Muscle of back (tissue), 3 donors: ENCODE measurements at regions not wholly inside any gene's neighbourhood (a gene's known extent, or its start where the extent isn't known, plus 50 kb on each side); places are given as distances from the start of the nearest gene placed in this dataset.

Experiments used
- DNase-seq, 3 donors: peaks; one replicate each; pipeline versions ENCODE4 v3.0.0 to v3.0.0-alpha.2; 2013

DNA sequence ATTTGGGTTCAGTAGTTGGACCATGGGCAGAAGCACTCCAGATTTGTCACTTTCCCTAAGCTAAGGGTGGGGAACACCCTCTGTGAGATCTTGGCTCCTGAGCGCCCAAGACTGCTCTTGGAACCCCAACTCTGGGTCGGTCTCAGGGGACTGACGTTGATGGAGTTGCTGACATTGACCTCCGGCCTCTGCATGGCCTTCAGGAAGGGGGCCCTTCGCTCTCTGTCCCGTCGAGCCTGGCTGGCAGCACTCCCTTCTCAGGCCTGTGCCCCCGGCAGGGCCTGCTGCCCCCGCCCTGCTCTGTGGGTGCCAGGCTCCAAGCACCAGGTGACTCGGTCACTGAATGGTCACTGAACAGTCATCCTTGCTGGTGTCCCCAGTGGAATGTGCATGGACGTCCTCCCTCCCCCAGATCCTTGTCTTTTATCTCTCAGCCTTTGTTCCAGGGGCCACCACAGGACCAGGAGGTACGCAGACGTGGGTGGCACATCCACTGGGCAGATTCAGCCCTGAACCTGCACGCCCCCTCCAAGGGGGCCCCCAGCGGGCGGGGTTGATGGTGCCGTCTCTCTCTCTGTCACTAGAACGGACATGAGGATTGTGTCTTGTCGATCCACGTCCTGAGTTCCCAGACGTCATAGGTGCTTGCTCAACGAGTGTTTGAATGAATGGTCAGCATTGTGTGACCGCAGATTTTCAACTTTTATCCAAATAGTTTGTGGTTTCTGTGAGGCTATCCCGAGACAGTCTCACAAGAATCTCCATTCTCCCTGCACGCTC, 314.5 kb downstream of the SEC14L1 start:
- DNase-seq, result no peak

DNA sequence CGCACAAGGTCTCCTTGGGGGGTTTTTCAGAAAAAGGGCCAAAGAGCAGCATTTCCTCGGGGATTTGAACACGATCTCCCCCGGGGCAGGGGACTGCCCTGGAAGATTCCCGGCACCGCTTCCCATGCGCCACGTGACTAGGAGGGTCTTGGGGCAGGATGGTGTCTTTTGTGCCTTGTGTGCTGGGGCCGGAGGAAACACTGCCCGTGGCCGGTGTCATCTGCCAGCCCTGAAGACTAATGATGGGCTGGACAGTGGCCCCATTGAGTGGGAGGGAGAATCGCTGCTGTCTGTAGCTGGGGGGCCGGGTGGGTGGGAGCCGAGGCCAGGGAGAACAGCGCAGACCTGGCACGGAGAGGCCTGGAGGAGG, 315.1 kb downstream of the SEC14L1 start:
- no peak for DNase-seq

DNA sequence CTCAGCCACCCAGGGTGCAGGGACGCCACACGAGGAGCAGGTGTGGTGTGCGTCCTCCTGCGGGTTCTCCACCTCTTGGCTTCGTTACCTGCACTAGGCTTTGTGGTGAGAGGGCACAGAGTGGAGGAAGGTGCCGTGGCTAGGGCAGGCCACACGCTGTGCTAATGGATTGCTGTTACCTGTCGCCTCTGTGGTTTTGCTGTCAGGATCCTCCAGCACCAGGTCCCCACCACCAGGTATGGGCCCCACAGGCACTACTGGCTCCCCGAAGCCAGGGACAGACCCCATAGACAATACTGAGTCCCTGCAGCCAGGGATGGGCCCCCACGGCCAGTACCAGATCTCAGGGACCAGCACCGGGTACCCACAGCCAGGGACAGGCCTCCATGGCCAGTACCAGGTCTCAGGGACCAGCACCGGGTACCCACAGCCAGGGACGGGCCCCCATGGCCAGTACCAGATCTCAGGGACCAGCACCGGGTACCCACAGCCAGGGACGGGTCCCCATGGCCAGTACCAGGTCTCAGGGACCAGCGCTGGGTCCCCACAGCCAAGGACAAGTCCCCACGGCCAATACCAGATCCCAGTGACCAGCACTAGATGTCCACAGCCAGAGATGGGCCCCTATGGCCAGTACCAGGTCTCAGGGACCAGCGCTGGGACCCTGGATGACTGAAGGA, 315.6 kb downstream of the SEC14L1 start:
- no peak for DNase-seq

DNA sequence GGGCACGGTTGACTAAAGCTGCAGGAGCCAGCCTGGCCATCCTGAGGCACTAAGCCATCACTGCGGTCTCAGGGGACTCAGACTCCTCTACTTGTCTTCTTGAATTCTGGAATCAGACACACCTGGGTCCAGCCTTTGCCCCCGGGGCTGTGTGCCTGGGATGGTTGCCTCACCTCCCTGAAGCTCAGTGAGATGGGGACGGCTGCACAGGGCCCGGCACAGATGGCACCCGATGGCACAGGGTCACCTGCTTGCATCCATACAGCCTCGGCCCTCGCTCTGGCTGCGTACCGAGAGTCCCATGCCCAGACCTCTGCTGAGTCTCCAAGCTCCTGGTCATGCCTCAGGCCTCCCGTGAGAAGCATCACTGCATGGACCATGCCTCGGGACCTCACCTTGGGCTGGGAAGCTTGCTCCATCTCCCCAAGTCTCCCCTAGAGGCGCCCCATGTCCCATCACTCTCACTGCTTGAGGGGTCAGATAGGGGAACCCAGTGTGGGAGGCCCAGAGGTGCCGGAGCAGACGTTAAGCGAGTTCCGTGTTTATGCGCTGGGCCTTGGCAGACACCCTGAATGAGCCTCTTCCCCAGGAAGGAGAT, 316.3 kb downstream of the SEC14L1 start:
- no peak for DNase-seq

DNA sequence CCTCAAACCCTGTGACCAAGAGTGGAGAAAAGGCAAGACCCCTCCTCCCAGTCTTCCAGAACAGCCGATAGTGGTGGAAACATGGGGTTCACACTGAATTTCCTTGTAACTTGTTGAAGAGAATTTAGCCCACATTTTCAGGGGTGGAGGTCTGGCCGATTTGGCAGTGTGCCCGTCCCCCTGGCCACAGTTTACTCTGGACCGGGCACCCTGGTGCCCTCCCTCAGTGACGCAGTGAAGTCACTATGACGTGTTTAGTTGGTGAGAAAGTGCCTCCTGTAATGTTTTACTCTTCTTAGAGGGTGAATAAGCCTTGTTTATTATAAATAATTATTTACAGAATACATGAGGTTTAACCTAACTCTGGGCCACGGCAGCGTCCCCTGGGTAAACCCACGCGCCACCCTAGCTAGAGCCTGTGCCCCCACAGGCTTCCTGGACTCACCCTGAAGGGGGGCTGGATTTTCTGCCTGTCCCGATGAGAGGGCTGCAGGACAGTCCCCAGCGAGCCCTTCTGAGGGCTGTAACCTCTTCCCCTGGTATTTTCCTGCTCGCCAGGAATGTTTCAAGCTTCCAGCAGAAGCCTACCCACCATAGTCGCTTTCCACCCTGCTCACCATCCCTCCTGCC, 316.9 kb downstream of the SEC14L1 start:
- no peak for DNase-seq

DNA sequence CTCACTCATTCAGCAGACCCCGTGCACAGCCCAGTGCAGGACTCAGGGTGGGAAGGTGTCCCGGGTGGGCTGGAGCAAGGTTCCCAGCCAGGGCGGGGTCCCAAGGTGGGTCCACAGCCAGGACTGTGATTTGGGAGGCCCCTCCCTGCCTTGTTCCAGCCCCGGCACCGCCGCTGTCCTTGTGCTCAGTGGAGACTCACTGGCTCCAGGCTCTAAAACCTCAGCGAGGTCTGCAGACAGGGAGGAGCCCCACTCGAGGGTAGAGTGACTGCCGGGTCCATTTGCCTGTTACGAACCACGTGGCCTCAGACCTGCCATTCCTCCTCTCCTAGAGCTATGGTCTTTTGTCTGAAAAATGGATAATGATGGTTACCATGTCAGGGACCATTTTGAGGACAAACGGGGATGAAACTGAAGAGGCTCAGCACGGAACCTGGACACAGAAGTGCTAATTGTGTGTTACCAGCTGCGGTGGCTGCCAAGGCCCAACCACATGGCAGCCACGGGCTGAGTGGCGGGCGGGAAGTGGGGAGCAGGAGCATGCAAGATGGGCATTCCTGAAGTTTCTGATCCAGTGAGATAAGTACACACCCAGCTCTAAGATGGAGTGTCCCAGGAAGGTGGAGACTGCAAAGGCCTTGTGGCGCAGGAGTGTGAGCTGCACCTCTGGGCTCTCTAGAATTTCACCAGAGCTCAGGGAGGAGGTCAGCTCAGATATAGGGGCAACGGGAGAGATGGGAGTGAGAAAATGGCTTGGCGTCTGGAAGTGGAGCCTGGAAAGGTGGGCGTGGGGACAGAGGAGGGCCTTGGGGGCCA, 317.6 kb downstream of the SEC14L1 start:
- no peak for DNase-seq

DNA sequence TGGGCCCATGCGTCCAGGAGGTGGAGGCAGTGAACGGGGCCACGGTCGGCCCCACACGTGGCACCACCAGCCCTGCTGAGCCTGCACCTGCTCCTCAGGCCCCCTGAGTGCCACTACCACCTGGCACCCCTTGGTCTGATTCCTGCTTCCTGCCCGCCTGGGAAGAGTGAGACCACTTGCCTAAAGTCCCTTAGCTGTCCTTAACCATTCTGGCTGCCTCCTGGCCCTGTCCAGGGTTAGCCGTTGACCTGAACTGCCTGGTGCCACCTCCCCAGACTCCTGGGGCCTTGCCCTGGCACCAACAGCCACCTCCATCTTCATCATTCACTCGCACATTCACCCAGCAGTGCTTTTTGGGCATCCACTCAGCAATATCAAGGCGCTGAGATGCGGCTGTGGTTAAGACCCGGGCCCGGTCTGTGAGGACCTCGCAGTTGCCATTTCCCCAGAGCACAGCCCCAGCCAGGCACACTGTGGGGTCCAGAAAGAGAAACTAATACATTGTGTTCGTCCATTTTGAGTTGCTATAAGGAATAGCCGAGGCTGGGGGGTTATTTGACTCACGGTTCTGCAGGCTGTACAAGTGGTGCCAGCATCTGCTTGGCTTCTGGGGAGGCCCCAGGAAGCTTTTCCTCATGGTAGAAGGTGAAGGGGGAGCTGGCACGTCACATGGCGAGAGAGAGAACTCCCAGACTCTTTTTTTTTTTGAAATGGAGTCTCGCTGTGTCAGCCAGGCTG, 318.4 kb downstream of the SEC14L1 start:
- DNase-seq, result no peak

DNA sequence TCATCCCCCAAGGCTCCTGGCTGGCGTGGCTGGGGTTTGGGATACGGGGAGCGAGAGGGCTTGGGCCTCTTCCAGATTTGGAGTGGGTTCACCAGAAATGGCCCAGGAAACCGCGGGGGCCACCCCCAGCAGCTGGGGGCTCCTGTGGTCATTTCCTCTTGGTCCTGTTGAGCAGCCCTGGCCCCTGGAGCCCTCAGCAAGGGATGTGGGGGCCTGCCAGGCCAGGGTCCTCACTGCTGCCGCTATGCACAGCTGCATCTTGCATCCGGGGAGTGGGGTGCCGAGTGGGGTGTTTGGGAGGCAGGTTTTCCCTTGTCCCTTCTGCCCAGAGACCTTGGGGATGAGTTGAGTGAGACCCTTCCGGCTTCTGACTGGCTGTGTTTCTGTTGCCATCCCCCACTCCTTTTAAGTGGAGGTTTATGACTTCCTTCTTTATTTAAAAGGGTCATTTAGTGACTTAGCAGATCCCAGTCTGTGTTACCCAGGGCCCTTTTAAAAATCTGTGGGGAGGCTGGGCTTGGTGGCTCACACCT, 319.8 kb downstream of the SEC14L1 start:
- DNase-seq, result no peak

DNA sequence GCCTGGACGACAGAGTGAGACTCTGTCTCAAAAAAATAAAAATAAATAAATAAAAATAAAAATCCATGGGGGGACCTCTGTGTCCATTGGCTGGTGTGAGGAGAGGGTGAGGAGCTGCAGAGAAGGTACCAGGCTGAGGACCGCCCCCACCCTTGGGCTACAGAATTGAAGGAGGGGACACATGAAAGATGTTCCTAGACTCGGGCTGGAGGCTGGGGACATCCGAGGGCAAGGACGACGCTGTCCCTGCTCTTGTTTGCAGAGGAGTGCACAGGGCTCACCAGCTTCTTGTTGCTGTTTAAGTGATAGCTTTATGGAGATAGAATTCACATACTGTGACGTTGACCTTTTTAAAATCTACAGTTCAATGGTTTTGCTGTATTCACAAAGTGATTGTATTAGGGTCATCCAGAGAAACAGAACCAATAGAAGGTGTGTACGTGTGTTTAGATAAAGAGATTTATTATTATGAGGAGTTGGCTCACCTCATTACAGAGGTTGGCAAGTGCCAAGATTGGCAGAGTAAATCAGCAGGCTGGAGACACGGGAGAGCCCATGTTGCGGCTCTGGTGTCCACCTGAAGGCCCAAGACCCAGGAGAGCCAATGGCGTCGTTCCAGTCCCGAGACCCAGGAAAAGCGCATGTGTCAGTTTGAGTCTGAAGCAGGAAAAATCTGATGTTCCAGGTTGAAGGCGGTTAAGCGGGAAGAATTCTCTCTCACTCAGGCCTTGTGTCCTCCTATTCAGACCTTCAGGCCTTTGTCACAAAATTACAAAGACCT, 320.7 kb downstream of the SEC14L1 start:
- no peak for DNase-seq

DNA sequence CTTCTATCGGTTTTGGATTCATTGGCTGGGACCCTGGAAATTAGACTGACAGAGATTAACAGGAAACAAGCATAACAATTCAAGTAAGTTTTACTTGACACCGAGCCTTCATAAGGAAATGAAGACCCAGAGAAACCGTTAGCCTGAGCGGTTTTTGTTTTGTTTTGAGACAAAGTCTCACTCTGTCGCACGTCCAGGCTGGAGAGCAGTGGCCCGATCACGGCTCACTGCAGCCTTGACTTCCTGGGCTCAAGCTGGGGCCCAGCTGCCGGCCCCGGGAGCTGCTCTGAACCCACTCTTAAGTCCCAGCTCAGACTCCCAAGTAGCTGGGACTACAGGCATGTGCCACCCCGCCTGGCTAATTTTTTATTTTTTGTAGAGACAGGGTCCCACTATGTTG, 321.3 kb downstream of the SEC14L1 start:
- DNase-seq, result no peak

DNA sequence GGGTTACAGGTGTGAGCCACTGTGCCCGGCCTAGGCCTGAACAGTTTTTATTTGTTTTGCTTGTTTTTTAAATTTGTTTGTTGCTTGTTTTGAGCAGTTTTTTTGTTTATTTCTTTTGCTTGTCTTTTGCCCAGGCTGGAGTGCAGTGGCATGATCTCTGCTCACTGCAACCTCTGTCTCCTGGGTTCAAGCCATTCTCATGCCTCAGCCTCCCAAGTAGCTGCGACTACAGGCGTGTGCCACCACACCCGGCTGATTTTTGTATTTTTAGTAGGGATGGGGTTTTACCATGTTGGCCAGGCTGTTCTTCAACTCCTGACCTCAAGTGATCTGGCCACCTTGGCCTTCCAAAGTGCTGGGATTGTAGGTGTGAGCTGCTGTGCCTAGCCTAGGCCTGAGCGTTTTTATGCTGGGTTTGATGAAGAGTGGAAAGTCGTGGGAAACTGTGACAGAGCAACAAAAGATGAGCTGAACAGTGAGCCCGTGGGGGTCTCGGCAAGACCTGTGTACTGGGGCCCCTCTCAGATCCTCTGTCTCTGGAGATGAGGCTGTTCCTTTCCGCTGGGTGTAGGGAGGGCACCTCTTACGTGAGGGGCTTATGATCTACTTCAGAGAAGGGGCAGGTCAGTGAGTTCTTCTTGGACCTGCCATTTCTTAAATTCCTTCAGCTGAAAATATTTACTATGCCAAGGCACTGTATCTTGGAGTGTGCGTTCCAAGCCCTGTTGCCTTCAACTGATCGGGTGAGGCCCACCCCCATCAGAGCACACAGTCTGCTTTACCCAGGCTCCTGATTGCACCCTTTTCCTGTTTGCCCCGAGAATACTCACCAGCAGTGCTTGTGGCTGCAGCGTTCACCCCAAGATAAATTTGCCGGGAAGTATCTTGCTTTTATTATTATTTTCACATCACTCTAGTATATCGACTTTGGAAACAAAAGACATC, 322.1 kb downstream of the SEC14L1 start:
- no peak for DNase-seq

DNA sequence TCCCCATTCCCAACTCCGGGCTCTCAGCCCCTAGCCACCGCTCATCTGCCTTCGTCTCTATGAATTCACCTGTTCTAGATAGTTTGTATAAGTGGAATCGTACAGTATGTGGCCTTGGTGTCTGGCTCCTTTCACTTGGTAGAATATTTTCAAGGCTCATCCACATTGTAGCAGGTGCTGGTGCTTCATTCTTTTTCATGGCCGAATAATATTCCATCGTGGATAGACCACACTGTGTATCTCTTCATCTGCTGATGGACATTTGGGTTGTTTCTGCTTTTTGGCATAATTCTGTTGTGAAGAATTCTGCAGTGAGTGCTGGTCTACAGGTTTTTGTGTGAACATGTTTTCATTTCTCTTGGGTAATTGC, 324.2 kb downstream of the SEC14L1 start:
- DNase-seq, result no peak

DNA sequence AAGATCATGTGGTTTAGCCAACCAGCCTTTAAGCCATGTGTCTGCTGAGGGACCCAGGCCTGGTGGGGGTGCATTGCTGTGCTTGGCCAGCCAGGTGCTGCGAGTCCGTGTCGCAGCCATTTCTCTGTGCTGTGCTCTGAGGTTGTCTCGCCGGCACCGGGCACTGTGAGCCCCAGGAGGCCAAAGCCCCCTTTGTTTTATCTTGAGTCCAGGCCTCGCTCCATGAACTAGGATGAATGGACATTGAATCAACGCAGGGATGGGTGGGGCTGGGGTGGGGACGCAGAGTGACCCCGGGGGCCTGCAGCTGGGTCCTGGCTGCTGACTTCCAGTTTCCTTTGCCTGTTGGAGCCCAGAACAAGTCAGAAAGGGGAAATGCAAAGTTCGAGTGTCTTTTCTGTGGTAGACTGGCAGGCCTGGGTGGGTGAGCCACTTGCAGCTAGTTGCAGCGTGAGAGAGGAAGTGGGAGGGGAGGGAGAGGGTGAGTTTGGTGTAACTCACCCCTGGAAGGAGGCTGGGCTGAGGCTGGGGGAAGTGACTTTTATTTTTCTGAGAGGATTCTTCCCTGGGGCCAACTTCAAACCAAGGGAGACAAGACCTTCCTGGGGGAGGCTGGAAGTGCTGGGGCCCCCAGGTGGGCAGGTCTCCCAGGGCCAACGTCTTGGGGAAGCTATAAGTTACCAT, 324.7 kb downstream of the SEC14L1 start:
- peak in 1 of 3 donors; percentile 70 for DNase-seq

DNA sequence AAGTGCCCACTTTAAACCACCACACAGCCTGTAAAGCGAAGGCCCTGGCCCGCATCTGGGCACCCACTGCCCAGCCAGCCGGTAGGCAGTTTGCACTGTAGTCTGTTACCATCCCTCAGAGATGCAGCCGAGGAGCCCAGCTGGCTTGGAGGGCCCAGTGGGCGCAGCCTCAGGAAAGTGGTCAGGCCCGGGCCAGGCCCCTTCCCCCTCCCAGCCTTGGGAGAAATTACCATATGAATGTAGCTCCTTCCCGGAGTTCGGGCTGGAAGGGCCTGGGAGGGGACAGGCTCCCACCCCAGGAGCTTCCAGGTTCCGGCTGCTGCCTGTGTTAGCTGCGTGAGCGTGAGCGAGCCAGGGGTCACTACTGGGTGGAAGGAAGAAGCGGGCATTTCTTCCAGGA, 325.4 kb downstream of the SEC14L1 start:
- DNase-seq, result peak in 1 of 3 donors; percentile 73

DNA sequence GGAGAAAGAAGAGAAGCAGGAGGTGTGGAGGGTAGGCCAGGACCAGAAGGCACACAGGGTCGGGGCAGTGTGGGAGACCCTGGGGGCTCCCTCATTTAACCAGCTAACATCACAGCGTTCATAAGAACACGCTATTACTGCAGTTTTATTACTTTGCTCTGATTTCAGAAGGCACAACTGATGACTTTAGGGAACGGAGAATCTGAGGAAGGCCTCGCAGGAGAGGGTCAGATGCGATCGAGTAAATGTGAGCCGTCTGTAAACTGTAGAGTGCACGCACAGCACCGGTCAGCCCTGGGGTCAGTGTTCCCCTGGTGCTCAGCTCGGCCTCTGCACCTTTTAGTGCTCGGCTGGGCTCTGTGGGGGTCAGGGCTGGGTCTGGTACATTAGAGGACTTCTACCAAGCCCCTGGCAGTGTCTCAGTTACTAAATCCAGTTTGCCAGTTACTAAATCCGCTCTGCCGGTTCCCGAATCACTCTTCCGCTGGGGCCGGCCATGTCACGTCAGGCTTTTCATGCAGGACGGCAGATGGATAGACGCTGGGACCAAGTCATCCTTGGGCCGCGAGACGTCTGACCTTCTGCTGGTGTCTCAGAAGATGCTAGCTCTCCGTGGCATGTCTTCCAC, 325.9 kb downstream of the SEC14L1 start:
- DNase-seq, result no peak

DNA sequence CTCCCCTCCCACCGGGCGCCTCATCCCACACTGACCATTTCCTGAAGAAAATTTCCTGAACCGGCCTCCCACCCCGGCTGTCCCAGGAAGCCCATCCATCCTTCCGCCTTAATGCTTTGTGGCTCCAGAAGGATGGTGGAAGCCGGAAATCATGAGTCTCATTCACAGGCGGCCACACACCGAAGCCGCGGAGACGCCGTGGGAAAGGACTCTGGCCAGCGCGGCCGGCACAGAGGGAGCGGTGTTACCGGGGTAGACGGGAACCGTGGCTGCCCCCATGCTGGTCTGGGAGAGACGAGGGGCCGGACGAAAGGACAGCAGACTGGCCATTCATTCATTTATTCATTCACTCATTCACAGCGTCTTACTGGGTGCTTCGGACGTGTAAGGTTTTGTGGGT, 326.8 kb downstream of the SEC14L1 start:
- DNase-seq, result no peak

DNA sequence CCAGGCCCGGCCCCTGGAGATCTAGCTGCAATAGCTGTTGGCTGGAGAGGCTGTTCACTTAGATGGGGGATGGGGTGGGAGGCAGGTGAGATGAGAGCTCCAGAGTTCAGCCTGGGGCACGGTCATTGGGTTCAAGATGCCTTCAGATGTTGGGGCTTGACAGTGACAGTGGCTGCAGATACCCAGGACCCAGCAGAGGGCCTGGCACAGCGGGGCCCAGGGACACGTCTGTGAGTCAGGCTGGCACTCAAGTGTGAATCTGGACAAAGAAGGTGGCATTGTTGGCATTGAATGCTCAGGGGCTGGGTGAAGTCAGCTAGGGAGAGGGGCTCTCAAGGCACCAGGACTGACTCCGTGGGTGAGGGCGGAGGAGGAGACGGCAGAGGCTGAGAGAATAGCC, 328.1 kb downstream of the SEC14L1 start:
- DNase-seq, result no peak

DNA sequence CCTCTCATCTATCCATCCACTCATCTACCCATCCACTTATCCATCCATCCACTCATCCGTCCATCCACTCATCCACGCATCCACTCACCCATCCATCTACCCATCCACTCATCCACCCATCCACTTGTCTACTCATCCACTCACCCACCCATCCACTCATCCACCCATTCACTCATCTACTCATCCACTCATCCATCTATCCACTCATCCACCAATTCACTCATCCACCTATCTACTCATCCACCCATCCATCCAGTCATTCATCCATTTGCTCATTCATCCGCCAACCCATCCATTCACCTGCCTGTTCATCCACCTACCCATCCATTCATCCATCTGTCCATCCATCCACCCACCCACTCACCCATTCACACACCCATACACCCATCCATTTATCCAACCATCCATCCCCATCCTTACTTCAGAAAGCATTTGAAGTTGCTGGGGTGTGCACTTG, 329.6 kb downstream of the SEC14L1 start:
- DNase-seq, result no peak
